Activated CD8-positive, alpha-beta memory T cell treated with anti-CD3 and anti-CD28 coated beads, Interleukin-2, amount 10 ng/mL, durations not matched to agents 7 days and 5 days (primary cell): ENCODE measurements at regions not wholly inside any gene's neighbourhood (a gene's known extent, or its start where the extent isn't known, plus 50 kb on each side); places are given as distances from the start of the nearest gene placed in this dataset.

Source experiments
- ATAC-seq: fragments of 150-1000 bp; cut with Tn5 transposase; one replicate; pipeline ENCODE4 v1.10.0; 2021; ENCODE audit warnings: moderate library complexity
- CTCF ChIA-PET: fragments of 350-600 bp; sonication (Branson Sonifier 250); formaldehyde crosslinking; loops from one replicate; lab custom pipeline; 2021; ENCODE audit warnings: antibody characterized with exemption; lab: Charles Lee
- DNase-seq: peaks from one replicate; pipeline ENCODE4 v3.0.0-alpha.2; 2020
- H3K27ac Mint-ChIP-seq: one replicate; pipeline ENCODE4 v1.8.0; 2021; ENCODE audit warnings: mild to moderate bottlenecking, mixed read lengths
- H3K27me3 Mint-ChIP-seq: one replicate; pipeline ENCODE4 v1.8.0; 2021; ENCODE audit warnings: mixed read lengths
- H3K36me3 Mint-ChIP-seq: one replicate; pipeline ENCODE4 v1.8.0; 2021; ENCODE audit warnings: mild to moderate bottlenecking, mixed read lengths
- H3K4me1 Mint-ChIP-seq: one replicate; pipeline ENCODE4 v1.8.0; 2021; ENCODE audit warnings: mixed read lengths
- H3K4me3 Mint-ChIP-seq: one replicate; pipeline ENCODE4 v1.8.0; 2021; ENCODE audit warnings: mild to moderate bottlenecking, moderate library complexity, mixed read lengths
- H3K9me3 Mint-ChIP-seq: one replicate; pipeline ENCODE4 v1.8.0; 2022; ENCODE audit warnings: low read depth, mixed read lengths

GRCh38 chr16:6247775-6248174 lies 1084.9 kb upstream of the RBFOX1 start:
- Mint-ChIP-seq H3K4me1 (no peaks in the 10 kb centered on the region), H3K36me3 (no peaks in the 10 kb centered on the region), H3K9me3 (peaks cover 11% of the 10 kb centered on the region), H3K4me3 (no peak overlapping the region), H3K27ac (no peak overlapping the region), H3K27me3 (no peaks in the 10 kb centered on the region)
- DNase-seq (no peak), ATAC-seq (no peak)
- CTCF ChIA-PET, result no interaction called here

- H3K9me3 Mint-ChIP-seq, result peaks cover 11% of the 10 kb centered on the region
- no peak for DNase-seq
- no peak overlapping the region for H3K4me3 Mint-ChIP-seq
- no peaks in the 10 kb centered on the region for H3K27me3 Mint-ChIP-seq
- no peak overlapping the region for H3K27ac Mint-ChIP-seq
- CTCF ChIA-PET, result no interaction called here
- H3K36me3 Mint-ChIP-seq, result no peaks in the 10 kb centered on the region
- no peak for ATAC-seq
- H3K4me1 Mint-ChIP-seq, result no peaks in the 10 kb centered on the region
These were observed 1085.5 kb upstream of the RBFOX1 start for GRCh38 chr16:6247150-6247549.

- Mint-ChIP-seq H3K27me3 (no peaks in the 10 kb centered on the region), H3K4me1 (no peaks in the 10 kb centered on the region), H3K27ac (no peak overlapping the region), H3K4me3 (no peak overlapping the region), H3K9me3 (peaks cover 11% of the 10 kb centered on the region), H3K36me3 (no peaks in the 10 kb centered on the region)
- ATAC-seq (no peak), DNase-seq (no peak)
- CTCF ChIA-PET, result no interaction called here
These were observed 1086.4 kb upstream of the RBFOX1 start for GRCh38 chr16:6246266-6246665.

- CTCF ChIA-PET, result no interaction called here
- no peaks in the 10 kb centered on the region for H3K36me3 Mint-ChIP-seq
- H3K9me3 Mint-ChIP-seq, result peaks cover 13% of the 10 kb centered on the region
- ATAC-seq (no peak), DNase-seq (no peak)
- H3K4me1 Mint-ChIP-seq, result no peaks in the 10 kb centered on the region
- no peak overlapping the region for H3K27ac Mint-ChIP-seq
- H3K4me3 Mint-ChIP-seq, result no peak overlapping the region
- H3K27me3 Mint-ChIP-seq, result no peaks in the 10 kb centered on the region
These were observed 1100.6 kb upstream of the RBFOX1 start for GRCh38 chr16:6232056-6232455.

GRCh38 chr16:6231398-6231797 lies 1101.2 kb upstream of the RBFOX1 start:
- H3K9me3 Mint-ChIP-seq, result peaks cover 13% of the 10 kb centered on the region
- no peak overlapping the region for H3K27ac Mint-ChIP-seq
- no peaks in the 10 kb centered on the region for H3K4me1 Mint-ChIP-seq
- H3K36me3 Mint-ChIP-seq, result no peaks in the 10 kb centered on the region
- CTCF ChIA-PET, result no interaction called here
- DNase-seq, result no peak
- no peak overlapping the region for H3K4me3 Mint-ChIP-seq
- ATAC-seq, result no peak
- no peaks in the 10 kb centered on the region for H3K27me3 Mint-ChIP-seq

GRCh38 chr16:6229186-6229585 lies 1103.5 kb upstream of the RBFOX1 start:
- no peaks in the 10 kb centered on the region for H3K36me3 Mint-ChIP-seq
- H3K27ac Mint-ChIP-seq, result no peak overlapping the region
- no peaks in the 10 kb centered on the region for H3K27me3 Mint-ChIP-seq
- no peak overlapping the region for H3K4me3 Mint-ChIP-seq
- H3K4me1 Mint-ChIP-seq, result no peaks in the 10 kb centered on the region
- DNase-seq (no peak), ATAC-seq (no peak)
- CTCF ChIA-PET, result no interaction called here
- peaks cover 9% of the 10 kb centered on the region for H3K9me3 Mint-ChIP-seq

GRCh38 chr16:6218855-6219254 lies 1113.8 kb upstream of the RBFOX1 start:
- ATAC-seq (no peak), DNase-seq (no peak)
- Mint-ChIP-seq H3K27me3 (no peaks in the 10 kb centered on the region), H3K9me3 (peaks cover 9% of the 10 kb centered on the region), H3K4me1 (no peaks in the 10 kb centered on the region), H3K36me3 (no peaks in the 10 kb centered on the region), H3K4me3 (no peak overlapping the region), H3K27ac (no peak overlapping the region)
- CTCF ChIA-PET, result no interaction called here

GRCh38 chr16:6216836-6217235 lies 1115.8 kb upstream of the RBFOX1 start:
- CTCF ChIA-PET, result no interaction called here
- Mint-ChIP-seq H3K27ac (no peak overlapping the region), H3K4me3 (no peak overlapping the region)

GRCh38 chr16:6211644-6212043 lies 1114.0 kb upstream of the EEF2KMT start:
- Mint-ChIP-seq H3K9me3 (peaks cover 8% of the 10 kb centered on the region), H3K27me3 (no peaks in the 10 kb centered on the region), H3K36me3 (no peaks in the 10 kb centered on the region), H3K4me3 (no peak overlapping the region), H3K27ac (no peak overlapping the region), H3K4me1 (no peaks in the 10 kb centered on the region)
- no peak for ATAC-seq
- DNase-seq, result no peak
- CTCF ChIA-PET, result no interaction called here

More at GRCh38 chr16:6216836-6217235, 1115.8 kb upstream of the RBFOX1 start:
- Mint-ChIP-seq H3K27me3 (no peaks in the 10 kb centered on the region), H3K4me1 (no peaks in the 10 kb centered on the region), H3K36me3 (no peaks in the 10 kb centered on the region), H3K9me3 (peaks cover 13% of the 10 kb centered on the region)
- ATAC-seq, result no peak
- no peak for DNase-seq

GRCh38 chr16:6209355-6209930 lies 1111.8 kb upstream of the EEF2KMT start:
- CTCF ChIA-PET, result no interaction called here
- Mint-ChIP-seq H3K4me3 (no peak overlapping the region), H3K27ac (no peak overlapping the region), H3K27me3 (no peaks in the 10 kb centered on the region), H3K36me3 (no peaks in the 10 kb centered on the region), H3K4me1 (no peaks in the 10 kb centered on the region), H3K9me3 (peaks cover 11% of the 10 kb centered on the region)
- ATAC-seq (no peak), DNase-seq (no peak)

GRCh38 chr16:6207580-6207979 lies 1110.0 kb upstream of the EEF2KMT start:
- DNase-seq, result no peak
- ATAC-seq, result no peak
- Mint-ChIP-seq H3K36me3 (no peaks in the 10 kb centered on the region), H3K27me3 (no peaks in the 10 kb centered on the region), H3K27ac (no peak overlapping the region), H3K4me1 (no peaks in the 10 kb centered on the region), H3K4me3 (no peak overlapping the region), H3K9me3 (peaks cover 9% of the 10 kb centered on the region)
- CTCF ChIA-PET, result no interaction called here

- ATAC-seq, result no peak
- Mint-ChIP-seq H3K9me3 (peaks cover 9% of the 10 kb centered on the region), H3K27me3 (no peaks in the 10 kb centered on the region), H3K27ac (no peak overlapping the region), H3K4me3 (no peak overlapping the region), H3K36me3 (no peaks in the 10 kb centered on the region), H3K4me1 (no peaks in the 10 kb centered on the region)
- CTCF ChIA-PET, result no interaction called here
- DNase-seq, result no peak
These were observed 1109.5 kb upstream of the EEF2KMT start for GRCh38 chr16:6207124-6207523.

- no peaks in the 10 kb centered on the region for H3K27me3 Mint-ChIP-seq
- ATAC-seq (no peak), DNase-seq (no peak)
- H3K9me3 Mint-ChIP-seq, result peaks cover 14% of the 10 kb centered on the region
- H3K27ac Mint-ChIP-seq, result no peak overlapping the region
- no peaks in the 10 kb centered on the region for H3K36me3 Mint-ChIP-seq
- H3K4me3 Mint-ChIP-seq, result no peak overlapping the region
- no peaks in the 10 kb centered on the region for H3K4me1 Mint-ChIP-seq
- CTCF ChIA-PET, result no interaction called here
These were observed 1108.5 kb upstream of the EEF2KMT start for GRCh38 chr16:6206080-6206479.

GRCh38 chr16:6204945-6205344 lies 1107.3 kb upstream of the EEF2KMT start:
- CTCF ChIA-PET, result no interaction called here
- Mint-ChIP-seq H3K4me3 (no peak overlapping the region), H3K4me1 (no peaks in the 10 kb centered on the region), H3K36me3 (no peaks in the 10 kb centered on the region), H3K27me3 (no peaks in the 10 kb centered on the region), H3K9me3 (peaks cover 19% of the 10 kb centered on the region), H3K27ac (no peak overlapping the region)
- ATAC-seq, result no peak
- DNase-seq, result no peak

- H3K4me3 Mint-ChIP-seq, result no peak overlapping the region
- CTCF ChIA-PET, result no interaction called here
- DNase-seq (no peak), ATAC-seq (no peak)
- no peaks in the 10 kb centered on the region for H3K4me1 Mint-ChIP-seq
- H3K27ac Mint-ChIP-seq, result no peak overlapping the region
- H3K27me3 Mint-ChIP-seq, result no peaks in the 10 kb centered on the region
- H3K36me3 Mint-ChIP-seq, result no peaks in the 10 kb centered on the region
- H3K9me3 Mint-ChIP-seq, result peaks cover 26% of the 10 kb centered on the region
These were observed 1103.3 kb upstream of the EEF2KMT start for GRCh38 chr16:6200861-6201260.
